GM19467 (cell line): ENCODE measurements at regions not wholly inside any gene's neighbourhood (a gene's known extent, or its start where the extent isn't known, plus 50 kb on each side); places are given as distances from the start of the nearest gene placed in this dataset.
"Not testable (repeated sequence)": the region's sequence is repeated elsewhere in the genome, so short reads cannot be mapped to it uniquely, and the experiment has no call there.

Experiments used
- ATAC-seq: cut with Tn5 transposase; IDR thresholded peaks from one replicate; pipeline ENCODE4 v1.9.1; 2021; ENCODE audit warnings: mild to moderate bottlenecking, moderate library complexity; ENCODE audit not compliant: unreplicated experiment

DNA sequence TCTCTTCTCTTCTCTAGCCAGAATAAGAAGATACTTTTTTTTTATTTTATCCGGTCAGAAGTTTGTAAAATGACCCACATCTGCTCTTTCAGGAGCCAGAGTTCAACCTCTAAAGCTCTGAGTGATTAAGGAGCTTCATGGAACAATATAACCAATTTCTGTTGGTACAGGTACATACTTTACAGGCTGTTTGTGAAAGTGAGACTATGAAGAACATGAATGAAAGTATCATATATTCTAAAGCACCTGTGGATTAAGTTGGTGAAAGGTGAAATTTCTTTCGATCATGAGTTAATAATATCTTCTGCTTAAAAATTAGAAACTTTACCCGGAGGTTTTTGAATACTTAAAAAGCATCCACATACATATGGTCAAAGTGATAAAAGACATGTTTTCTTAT is 65.2 kb downstream of the DMRT2 start:
- no peak for ATAC-seq

DNA sequence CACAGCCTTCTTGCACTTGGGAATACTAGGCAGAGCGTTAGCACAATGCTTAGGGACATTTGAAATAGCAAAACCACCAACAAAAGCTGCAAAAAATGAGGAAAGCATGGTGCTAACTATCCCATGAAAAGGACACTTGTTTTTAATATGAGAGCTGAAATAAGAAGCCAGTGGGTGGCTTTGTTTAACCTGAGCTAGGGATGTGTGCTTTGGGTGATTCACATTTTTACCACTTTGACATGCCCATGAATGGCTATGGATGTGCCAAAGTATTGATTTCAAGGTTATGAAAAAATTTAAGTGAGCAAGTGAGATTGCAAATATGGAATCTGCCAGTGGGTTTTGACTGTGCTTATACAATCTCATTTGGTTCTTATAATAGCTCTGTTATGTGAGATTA is 67.3 kb downstream of the DMRT2 start:
- ATAC-seq, result no peak

DNA sequence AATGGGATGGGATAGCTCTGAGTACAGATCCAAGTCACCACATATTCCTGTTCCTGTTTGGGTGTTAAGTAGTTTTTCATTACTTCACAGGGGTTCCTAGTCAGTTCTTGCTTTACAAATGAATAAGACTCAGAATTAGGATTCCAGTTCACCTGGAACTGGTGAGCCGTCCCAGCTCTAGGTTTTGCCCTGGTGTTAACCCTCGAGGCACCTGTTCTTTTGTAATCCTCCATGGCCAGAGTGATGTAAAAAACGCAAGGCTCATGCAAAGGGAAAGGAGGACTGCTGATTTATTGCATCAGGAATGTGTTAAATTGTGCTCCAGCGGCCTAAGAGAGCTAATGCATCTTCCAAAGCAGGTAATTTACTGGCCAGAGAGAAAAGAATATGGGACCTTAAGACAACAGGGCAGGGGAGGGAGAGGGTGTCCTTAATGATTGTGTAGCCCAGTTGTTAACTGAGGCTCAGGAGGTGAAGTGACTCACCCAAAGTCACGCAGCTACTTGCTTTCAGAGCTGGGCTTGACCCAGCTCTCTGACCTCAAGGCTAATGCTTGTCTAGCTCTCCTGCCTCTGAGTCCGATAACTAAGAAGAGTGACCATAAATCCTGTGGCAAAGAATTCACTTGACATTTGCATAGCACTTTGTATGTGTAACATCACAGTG is 70.5 kb downstream of the DMRT2 start:
- no peak for ATAC-seq

- ATAC-seq, result no peak
These were observed 75.6 kb downstream of the DMRT2 start for GRCh38 chr9:1125741-1126140.

DNA sequence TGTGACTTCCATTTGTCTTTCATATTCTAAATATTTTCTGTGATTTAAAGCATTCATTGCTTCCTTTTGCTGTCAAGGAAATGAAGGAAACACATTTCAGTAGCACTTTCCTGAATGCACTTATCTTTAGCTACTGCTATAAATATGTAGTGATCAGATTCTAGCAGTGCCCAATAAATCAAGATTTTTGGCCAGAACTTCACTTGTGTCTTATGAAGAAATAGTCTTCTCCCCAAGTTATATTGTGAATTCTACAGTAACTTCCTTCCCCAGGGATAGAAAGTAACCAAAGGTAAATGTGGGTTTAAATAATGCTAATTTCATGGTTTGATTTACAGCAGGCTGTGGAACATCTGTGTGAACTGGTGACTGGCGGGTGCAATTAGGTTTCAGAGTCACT is 77.9 kb downstream of the DMRT2 start:
- no peak for ATAC-seq

GRCh38 chr9:1129382-1129781 is 79.2 kb downstream of the DMRT2 start:
- no peak for ATAC-seq

DNA sequence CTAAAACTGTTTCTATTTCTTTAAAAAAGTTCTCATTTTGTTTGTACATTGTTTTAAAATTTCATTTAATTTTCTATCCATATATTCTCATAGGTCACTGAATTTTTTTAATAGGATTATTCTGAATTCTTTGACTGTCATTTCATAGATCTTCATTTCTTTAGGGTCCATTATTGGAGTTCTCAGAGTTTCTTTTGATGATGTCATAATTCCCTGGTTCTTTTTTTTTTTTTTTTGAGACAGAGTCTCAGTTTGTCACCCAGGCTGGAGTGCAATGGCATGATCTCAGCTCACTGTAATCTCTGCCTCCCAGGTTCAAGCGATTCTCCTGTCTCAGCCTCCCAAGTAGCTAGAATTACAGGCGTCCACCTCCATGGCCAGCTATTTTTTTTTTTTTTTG is 89.9 kb downstream of the DMRT2 start:
- no peak for ATAC-seq

GRCh38 chr9:1151691-1152090 is 101.5 kb downstream of the DMRT2 start:
- no peak for ATAC-seq

DNA sequence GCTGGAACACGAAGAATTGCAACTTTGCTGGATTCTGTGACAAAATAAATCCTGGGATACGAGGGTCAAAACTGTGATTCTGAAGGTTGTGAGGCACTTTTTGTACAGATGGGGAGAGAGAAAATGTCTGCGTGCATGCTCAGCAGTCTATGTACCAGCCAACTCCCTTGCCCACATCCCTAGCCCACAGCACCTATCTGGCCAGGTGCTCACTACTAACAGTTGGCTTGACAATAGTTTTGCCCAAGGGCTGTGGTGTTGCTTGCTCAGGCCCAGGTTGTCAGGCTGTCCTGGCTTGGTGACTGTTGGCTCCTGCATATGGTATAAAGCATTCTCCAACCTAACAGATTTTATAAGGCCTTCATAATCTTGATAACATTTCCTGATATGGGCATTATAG is 102.0 kb downstream of the DMRT2 start:
- ATAC-seq, result no peak

- ATAC-seq, result no peak
These were observed 104.6 kb downstream of the DMRT2 start for GRCh38 chr9:1154739-1155138.

GRCh38 chr9:1155602-1156001 is 105.4 kb downstream of the DMRT2 start:
- no peak for ATAC-seq

DNA sequence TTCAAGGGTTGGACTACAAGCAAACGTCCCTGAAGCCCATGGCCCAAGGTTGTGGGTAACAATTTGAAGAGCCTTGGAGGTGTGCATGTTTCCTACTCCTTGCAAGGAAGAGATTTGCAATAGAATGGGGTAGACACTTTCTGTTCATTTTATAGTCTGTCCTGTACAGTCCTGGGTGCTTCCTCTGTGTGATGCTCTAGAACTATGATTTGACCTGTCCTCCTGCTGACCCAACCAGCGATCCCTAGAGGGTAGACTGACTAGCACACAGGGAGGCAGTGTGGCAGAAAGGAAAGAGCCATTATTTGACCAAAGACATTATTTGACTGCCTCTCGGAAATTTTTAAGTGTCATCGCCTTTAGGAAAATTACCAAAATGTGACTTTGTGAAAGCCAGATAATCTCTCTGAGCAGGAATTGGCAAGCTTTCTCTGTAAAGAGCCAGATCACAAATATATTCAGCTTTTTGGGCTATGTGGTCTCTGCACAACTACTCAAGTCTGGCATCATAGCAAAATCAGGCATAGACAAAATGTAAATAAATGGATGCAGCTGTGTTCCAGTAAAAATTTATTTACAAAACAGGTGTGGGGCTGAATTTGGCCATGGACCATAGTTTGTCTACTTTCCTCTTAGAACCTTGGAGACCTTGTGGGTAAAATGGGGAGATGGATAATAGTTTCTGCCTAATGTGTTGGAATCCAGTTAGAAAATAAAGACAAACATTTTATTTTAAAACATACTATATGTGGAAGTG is 106.8 kb downstream of the DMRT2 start:
- ATAC-seq, result no peak

DNA sequence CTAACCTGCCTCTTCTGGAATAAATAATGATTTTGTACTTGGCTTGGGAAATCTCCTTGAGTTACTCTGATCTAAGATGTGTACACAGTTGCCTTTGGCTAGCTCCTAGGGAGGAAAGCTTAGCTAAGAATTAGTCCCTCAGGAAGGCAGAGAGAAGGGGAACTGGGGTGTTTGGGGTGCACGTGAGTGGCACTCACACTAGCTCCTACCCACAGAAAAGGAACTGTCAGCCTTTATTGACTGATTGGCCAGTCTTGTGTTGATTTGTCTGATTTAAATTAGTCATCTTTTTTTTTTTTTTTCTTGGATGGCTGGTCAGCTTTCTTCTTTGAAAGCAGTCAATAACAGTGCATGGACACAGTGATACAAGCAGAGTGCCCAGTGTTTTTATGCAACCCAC is 107.7 kb downstream of the DMRT2 start:
- ATAC-seq, result no peak

DNA sequence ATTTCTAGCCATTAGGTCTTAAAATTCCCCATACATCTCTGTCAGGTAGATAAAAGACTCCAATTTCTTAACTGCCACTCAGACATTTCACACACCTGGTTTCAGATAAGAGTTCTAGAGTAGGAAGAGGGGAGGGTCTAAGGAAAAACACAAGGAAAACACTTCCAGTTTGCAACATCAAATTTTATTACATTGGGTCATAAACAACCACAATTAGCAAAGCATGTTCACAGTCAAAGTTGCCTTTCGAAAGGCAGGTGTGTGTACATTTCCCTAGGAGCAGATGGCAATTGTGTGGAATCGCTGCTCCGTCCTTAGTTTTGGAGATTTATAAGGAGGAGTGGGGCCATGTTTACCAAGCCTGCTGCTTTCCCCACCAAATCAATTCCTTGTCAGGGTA is 120.8 kb downstream of the DMRT2 start:
- no peak for ATAC-seq

- no peak for ATAC-seq
These were observed 121.4 kb downstream of the DMRT2 start for GRCh38 chr9:1171546-1171945.

GRCh38 chr9:1173211-1173610 is 123.1 kb downstream of the DMRT2 start:
- ATAC-seq, result no peak

GRCh38 chr9:1173993-1174392 is 123.8 kb downstream of the DMRT2 start:
- ATAC-seq, result no peak

DNA sequence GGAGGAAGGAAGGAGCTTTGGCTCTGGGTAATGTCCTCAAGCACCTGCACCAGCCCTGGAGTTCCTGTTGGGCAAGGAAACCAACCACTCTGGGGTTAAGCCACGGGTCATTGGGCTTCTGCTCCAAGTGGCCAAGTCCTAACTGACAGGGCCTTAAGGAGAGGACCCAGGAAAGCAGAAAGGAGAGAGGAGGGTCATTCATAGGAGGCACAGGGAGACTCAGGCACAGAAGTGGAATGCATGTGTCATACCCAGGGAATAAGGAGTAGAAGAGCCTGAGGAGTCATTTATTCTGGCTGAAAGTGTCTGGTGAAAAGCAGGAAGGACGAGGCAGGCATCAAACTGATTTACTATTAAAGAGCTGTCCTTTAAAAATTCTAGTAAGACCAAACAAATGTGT is 129.2 kb downstream of the DMRT2 start:
- ATAC-seq, result no peak

DNA sequence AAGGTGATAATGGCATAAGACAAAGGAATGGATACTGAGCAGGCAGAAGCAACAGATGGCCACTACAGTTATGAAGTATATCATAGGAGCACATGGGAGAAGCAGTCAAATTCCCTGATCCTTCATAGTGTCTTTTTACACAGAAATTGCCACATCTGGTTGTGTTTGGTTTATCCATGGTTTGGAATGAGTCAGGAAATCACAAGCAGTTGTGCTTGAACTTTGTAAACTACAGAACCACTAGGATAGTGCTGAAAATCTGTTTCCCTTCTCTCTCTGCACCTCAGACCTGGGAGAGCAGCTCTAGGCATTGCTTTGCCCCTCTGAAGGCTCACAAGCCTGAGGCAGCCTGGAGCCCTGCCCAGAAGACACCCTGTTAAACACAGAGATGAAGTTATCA is 134.0 kb downstream of the DMRT2 start:
- ATAC-seq, result no peak

- ATAC-seq, result not testable (repeated sequence)
These were observed 137.0 kb downstream of the DMRT2 start for GRCh38 chr9:1187137-1187536.

GRCh38 chr9:1195636-1196035 is 145.5 kb downstream of the DMRT2 start:
- ATAC-seq, result not testable (repeated sequence)

GRCh38 chr9:1198085-1198484 is 147.9 kb downstream of the DMRT2 start:
- no peak for ATAC-seq

DNA sequence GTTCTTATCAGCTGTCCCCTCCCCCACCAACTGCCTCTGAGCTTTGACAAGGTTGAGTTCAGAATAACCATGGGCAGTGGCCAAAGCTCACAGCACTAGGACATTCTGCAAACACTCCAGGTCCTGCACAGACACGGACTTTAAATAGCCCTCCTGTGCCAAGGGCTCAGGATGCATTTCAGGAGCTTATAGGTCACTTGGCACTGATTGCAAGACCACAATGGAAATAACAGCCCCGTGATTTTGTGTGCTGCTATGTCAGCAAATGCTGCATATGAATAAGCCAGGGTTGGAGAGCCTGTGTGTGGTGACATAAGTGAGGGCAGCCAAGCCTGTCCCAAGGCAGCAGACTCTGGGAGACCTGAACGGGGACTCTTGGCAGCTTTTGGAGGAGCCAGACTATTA is 150.7 kb downstream of the DMRT2 start:
- ATAC-seq, result no peak
